Left kidney (tissue), 1 donor: ENCODE measurements at regions not wholly inside any gene's neighbourhood (a gene's known extent, or its start where the extent isn't known, plus 50 kb on each side); places are given as distances from the start of the nearest gene placed in this dataset.
A peak's percentile ranks its signal among the peaks of the same experiment; 100 is the strongest.

Source experiments
- DNase-seq: peaks from one replicate; pipeline ENCODE4 v3.0.0-alpha.2; 2013

DNA sequence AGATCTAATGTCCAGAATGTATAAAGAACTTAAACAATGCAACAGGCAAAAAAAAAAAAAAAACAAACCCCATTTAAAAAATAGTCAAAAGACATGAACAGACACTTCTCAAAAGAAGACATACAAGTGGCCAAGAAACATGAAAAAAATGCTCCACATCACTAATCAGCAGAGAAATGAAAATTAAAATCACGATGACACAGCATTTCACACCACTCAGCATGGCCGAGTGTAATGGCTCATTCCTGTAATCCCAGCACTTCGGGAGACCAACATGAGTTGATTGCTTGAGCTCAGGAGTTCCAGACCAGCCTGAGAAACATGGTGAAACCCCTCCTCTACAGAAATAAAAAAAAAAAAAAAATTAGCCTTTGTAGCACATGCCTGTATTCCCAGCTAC lies 701.4 kb upstream of the NRSN1 start:
- DNase-seq = no peak

DNA sequence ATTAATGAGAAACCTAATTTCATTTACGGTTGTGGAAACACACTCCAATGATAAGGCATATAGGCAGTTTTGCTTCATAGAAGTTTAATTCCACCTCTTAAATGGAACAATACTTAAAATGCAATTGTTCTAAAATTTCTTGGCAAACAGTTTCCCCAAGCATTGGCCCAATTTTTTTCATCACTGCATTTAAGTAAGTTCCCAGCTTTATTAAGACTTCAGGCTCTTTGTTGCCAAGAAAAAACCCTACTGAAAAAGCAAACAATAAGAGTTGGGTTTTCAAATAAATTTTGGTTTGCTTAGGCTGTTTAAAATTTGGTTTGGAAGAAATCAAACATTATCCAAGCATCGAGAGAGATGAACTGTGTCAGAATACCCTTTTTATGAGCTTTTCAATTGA lies 690.9 kb upstream of the NRSN1 start:
- no peak for DNase-seq

DNA sequence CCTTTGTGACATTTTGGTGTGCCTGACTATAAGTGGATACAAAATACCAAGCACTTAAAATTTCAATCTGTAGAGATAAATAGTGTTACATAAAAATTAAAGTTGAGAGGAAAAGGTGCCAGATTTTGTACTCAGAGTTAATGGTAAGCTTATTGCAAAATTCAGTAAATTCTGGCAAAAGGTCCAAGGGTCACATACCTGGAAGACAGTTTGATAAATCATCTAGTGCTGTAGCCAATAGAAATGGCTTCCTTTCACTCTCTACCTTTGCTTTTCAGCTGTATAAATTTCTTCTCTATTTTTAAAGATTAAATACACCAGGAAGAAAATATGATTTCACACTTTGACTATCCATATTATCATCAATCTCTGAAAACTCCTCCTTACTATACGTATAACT lies 690.2 kb upstream of the NRSN1 start:
- no peak for DNase-seq

DNA sequence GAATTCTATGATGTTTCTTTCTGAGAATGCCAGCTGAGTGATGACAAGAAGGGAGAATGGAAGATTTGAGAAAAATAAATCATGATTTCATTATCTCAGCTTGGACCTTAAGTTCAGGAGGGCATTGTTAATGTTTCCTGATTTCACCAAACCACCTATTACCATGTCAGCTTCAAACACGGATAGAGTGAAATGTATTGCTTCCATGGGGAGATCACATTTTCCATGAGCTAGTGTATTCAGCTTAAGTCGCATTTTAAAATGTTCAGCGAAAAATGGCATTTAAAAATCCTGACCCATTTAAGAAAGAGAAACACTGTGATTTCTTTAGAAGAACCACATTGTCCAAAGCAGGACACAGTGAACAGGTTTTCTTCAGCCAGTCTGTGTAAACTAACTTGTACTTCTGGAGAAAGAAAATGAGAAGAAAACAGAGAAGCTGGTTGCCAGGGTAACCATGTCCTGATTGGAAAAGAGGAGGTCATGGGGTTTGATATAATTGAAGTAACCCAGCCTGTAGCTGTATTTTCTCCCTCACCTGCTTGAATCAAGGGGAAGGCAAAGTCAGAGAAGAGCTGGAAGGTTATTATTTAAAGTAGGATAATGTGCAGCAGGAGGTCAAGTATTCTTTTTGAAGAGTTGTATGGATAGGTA lies 684.1 kb upstream of the NRSN1 start:
- no peak for DNase-seq

DNA sequence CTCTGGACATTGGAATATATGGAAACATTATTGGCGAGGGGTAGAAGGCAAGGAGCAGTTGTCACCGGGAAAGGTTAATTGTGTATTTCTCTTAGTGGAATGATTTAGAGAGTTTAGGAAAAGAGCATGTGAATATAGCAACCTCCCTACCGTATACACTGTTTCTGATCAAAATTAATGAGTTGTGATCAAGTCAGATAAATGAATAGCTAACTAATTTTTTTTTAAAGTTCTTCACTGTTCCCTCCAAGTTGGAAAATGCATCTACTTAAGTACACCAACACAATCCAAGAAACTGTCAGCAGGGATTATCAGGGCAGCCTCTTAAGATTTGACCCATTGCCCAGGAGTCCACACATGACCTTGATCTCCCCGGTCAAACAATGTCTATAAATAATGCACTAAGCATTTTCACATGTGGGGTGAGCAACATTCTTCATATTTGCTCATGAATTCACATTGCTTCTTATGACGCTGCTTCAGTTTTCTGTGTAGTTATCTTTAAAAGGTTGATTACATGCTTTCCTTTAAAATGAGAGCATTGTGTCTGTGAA lies 680.8 kb upstream of the NRSN1 start:
- DNase-seq = no peak

DNA sequence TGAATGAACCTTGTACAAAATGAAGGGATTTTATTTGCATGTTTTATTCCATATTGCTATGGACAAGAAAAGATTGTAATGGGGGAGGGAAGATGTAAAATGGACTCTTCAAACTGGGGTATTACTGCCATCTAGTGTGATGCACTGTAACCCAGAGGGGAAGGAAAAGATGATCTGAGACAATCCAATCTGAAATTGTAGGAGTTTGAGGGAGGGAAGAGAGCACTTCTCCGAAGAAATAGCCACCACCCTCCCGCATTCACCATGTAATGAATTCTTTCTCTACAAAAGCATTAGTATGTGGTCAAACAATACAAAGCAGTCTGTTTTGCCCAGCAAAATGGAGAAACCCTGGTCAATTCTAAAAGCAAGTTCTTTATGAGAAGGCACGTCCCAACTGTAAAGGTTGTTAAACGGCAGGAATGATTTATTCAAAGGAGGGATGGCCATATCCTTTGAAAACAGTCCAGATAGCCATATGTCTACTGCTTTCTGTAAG lies 679.5 kb upstream of the NRSN1 start:
- DNase-seq = peak; percentile 74

DNA sequence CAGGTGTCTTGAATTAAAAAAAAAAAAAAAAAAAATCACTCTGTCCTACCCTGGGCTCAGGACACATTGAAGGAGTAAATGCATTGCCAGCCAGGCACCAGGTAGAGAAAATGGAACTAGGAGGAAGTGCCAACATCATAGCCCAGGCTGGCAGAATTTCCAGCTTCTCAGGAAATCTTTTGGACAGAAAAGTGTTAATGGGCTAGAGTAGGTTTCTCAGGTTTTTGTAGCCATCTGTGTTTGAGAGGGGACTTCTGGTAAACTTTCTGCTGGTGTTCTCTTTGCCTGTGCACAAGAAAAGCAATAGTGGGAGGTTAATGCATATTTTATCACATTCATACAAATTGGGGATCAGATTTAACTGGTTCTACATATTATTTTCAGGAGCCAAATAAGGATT lies 678.3 kb upstream of the NRSN1 start:
- no peak for DNase-seq

DNA sequence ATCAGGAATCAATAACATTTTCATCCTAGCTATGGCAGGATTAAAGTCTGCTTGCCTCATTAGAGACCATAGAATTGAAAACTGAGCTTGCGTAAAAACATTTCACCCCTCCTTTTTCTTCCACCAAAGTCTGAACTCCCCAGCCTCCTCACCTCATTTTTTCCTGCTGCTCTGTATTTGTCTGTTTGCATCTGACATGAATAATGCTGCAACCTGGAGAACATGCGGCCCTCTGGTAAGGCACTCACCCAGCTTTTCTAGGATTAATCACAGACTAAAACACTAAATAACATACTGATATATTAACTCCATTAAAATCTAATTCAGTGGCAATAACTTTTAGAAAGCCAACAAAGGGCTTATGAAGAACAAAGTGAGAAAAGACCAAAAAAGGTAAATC lies 677.7 kb upstream of the NRSN1 start:
- no peak for DNase-seq

DNA sequence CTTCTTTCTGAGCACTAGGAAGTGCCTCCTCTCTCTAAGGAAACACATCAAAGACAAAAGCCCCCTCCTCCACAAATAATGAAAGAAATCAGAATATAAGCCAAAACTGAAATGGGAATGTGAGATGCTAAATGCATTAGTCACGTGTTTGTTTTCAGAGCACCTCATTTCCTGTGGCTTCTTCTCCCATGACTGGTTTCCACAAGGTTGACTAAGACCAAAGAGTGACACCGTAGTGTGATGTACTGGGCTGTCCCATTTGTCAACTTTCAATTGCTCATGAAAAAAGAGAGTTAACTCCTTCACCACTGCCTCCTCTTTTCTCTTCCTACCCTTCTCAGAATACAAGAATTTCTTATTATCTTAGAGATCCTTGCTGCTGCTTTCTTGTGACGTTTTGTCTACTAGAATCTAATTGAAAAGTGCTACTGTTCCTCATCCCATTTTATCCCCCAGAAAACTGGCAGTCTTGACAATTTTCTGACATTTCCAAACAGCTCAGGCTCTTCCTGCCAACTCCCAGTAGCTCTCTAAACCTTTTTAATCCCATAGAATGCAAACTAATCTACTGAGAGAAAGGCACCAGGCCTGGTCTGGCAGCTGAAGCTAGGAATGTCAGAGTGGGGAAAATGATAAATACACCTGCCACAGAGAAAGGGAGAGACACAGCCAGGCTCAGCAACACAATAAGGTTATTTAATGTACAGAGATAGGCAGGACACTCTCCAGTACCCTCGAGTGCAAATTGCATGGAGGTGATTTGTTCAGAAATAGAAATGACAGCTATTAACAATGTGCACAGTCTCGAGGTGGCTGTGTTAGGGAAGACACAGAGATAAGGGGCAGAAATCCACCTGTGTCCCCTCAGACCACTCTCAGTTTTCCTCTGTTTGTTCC lies 671.7 kb upstream of the NRSN1 start:
- no peak for DNase-seq

DNA sequence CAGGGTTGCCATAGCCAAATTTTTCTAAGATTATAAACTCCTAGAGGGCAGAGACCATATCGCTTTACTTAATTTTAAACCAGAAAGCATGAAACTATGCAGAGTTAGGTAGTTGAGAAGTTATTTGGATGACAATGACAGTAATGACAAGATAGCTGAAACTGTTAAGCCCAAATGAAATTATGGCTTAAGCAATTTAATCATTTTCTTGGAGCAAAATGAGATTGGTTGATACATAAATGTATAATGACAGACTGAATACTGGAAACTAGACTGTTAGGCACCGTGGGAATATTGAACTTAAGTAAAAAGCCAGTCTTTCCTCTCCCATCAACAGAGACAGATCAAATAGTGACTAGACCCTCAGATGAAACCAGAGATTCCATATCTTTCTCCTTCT lies 670.3 kb upstream of the NRSN1 start:
- no peak for DNase-seq

DNA sequence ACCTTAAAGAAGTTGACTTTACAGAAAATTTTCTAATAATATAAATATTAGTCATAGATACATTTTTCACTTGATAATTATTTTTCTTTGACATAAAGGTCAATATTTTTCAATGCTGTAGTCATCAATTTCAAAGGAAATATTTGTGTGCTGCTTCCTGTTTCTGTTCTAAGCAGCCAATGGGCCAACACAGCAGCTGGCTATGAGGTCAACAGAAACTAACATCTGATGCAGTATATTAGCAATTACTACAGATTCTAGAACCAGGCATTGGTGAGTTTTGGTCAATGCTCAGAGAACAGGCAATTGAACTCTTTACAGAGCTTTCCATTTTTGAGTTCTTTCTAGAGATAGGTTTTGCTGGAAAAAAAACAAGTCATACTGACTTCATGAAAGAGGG lies 669.6 kb upstream of the NRSN1 start:
- DNase-seq = no peak

DNA sequence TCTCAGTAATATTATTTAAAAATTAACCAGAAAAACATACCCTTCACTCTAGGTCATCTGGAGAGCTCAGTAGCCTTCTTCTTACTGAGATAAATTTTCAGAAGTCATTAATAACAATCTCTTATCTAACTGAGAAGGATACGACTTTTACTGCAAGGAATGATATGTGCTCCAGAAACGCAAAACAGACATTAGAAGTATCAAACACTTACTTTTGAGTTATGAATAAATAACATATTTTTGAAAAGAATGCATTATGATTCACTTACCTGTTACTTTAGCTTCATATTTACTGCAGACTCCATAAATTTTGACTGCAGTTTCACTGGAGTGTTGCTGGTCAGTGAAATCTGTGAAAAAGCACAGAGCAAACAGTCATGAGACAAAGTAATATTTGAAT lies 668.7 kb upstream of the NRSN1 start:
- no peak for DNase-seq

DNA sequence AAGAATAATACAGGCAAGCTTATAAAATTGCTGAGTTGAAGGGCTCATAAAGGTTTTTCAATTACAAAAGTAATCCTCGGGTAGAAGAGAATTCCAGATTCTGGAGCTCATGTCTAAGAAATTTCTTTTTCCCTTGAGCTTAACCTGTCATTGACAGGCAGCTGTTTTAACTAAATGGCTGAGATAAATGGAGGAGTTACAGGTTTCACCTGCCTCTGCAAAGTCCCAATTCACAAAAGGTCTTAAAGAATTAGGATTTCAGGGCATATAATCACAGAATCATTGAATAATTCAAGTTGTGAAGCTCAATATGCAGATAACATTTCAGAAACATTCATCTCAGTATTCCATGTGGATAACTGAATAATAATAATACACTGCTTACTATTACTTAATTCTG lies 660.1 kb upstream of the NRSN1 start:
- DNase-seq = no peak

DNA sequence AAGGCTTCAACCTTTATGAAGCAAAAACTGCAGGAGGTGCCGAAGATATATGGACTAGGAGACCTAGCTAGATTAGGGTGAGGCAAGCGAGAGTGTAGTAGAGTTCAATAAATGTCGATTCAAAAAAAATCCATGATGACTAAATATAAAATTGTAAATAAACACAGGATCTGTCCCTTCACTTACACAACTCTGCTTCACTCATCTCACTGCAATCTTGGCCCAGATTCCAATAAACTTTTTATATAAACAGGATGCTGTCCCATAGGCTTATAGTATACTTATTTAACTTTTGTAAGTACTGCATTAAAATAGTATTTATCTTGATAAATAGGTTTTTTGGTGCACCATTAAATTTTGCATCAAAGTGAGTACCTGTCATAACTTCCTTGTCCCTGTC lies 648.4 kb upstream of the NRSN1 start:
- DNase-seq = no peak

DNA sequence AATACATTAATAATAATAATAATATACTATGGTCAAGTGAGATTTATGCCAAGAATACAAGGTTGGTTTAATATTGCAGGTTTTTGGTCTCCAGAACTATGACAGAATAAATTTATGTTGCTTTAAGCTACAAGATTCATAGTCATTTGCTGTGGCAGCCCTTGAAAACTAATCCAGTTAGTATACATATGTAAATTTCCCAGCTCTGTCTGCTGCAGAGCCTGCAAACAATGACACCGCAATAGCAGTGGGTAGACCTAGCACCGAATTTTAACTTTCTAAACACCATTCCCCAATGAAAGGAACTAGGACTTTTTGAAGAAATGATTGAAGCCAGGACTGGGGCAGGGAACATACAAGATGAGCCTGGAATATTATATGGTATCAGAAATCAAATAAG lies 647.7 kb upstream of the NRSN1 start:
- no peak for DNase-seq

DNA sequence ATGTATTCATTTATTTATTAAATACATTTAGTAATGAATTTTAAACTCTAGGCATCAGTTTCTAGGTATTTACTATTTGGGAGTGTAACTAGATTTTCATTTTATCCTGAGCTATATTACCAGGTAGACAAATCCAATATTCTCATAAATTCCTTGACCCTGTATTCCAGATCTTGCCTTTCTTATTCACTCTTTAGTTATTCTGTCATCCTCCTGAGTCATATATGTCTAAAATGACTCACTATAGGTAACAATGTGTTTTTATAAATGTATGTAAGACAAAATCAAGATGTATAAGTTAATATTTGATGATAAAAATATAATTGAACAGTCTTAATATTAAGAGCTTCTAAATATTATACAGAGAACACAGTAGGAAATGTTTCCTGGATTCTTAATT lies 642.1 kb upstream of the NRSN1 start:
- DNase-seq = no peak

DNA sequence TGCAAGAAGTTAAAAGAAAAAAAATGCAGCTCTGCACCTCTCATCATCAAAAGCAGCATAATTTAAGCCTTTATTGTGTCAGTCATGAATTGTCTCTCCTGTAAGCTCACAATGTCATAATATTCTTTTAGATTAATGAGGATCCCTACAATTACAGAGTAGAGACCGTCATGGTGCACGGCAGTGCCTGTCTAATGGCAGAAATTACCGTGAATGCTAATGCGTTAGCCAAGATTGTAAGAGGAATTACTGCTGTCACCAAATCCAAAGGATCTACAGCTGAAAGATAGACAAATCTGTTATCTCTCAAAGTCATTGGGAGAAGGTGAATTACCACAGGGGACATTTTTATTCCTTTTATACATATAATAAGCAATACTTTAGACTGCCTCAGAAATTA lies 631.6 kb upstream of the NRSN1 start:
- no peak for DNase-seq

DNA sequence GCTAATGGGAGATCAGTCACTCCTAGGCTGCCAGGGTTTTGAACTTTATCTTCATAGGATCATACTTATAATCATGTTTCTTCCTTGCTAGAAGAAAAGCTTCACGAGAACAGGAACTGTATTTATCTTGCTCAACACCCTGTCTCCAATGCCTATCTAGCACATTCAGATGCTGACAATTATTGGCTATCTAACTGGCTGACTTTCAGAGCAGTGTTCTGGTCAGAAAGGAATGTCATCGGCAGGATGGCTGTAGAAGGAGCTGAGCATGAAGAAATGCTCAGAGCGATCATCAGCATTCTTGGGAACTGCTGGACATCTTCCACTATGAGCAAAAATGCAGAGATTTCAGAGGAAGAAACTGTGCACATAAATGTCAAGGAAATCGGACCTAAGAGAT lies 628.0 kb upstream of the NRSN1 start:
- DNase-seq = no peak

DNA sequence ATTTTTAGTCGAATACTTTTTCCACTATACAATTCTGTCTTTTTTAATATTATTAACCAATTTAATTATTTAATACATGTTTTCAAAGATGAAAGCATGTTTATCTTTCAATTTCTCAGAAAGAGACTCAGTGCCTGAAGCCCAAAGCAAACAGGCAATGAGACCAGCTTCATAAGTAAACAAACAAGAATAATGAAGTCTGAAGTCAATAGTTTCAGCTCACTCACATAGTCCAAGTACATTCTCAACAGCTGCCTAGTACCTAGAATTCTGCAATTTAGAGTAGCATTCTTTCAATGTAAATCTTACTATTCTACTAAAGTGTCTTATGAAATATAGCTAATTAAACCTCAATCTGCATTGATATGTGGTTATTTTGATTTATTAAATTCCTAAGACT lies 626.5 kb upstream of the NRSN1 start:
- DNase-seq = no peak

DNA sequence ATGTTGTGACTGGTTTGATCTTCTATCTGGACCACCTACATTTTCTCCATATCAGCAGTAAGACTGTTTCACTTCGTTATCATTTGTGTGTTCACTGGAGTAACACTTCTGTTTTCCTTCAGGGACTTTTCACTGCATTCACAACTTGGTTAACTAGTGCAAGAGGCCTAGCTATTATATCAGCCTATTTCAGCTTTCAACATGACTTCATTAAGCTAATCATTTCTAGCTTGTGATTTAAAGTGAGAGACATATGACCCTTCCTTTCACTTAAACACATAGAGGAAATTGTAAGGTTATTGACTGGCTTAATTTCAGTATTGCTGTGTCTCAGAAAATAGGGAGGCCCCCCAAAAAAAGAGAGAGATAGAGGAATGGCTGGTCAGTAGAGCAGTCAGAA lies 622.8 kb upstream of the NRSN1 start:
- no peak for DNase-seq

DNA sequence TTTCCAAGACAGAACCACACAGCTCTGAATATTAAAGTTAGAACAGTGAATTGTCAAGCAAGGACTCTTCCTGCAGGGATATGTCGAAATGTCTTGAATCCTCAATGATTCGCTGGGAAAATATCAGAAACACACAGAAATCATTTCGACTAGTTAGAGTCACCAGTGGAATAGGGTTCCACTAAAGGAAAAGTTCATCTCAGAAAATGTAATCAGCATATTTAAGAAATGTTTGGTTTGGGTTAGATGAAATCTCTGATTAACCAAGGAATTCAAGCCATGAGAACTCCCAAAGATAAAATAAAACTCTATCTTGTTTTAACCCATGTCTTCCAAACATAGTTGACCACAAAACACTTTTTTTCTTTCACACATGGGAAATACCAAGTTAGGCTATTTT lies 621.0 kb upstream of the NRSN1 start:
- no peak for DNase-seq

DNA sequence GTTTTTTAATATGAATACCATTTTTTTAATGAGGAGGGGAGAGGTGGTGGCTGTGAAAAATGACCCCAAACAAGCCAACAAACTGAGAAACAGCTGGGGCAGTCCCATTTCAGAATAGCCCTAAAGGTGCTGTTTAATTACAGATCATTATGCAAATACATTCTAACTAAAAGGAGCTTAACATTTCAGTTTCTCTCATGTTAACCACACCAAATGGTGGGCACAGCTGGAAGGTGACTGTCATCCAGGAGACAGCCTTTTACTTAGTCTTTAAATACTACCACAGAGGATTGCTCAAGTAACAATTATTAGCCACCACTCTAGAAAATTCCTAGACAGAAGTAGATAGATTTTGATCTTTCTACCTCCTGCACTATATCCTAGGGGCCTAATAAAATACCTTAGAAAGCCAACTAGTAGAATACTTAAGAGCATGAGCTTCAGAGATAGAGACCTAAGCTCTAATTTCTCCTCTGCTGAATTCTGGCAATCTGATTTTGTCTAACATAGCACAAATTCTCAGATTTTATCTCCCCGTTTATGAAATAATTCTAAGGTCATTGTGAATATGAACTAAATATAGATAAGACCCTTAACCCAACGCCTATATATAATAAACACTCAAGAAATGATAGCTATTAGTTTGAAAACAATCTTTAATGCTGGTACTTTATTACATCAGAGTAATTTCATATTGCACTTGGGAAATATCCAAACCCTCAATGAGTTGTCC lies 615.1 kb upstream of the NRSN1 start:
- no peak for DNase-seq

DNA sequence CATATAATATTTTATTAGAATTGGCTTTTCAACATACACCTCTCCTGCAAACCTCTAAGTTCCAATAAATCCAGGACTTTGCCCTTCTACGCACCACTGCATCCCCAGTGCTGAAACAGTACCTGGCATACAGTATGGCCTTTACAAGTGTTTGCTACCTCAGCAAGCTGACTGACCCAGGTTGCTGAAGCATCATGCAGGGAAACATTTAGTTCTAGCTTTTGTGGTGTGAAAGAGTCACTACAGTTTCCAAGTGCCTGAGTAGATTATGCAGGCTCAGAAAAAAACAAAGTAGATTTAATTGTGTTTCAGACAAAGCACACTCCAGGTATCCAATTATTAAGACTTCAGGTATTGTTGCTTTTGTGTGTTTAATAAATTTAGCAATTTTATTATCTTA lies 614.2 kb upstream of the NRSN1 start:
- no peak for DNase-seq
